Activated naive CD4-positive, alpha-beta T cell (primary cell): ENCODE measurements at regions not wholly inside any gene's neighbourhood (a gene's known extent, or its start where the extent isn't known, plus 50 kb on each side); places are given as distances from the start of the nearest gene placed in this dataset.
"Not testable (repeated sequence)": the region's sequence is repeated elsewhere in the genome, so short reads cannot be mapped to it uniquely, and the experiment has no call there.

ENCODE experiments used
- DNase-seq, 4 experiments: peaks; one replicate each; lab custom pipeline; 2025; lab: John Stamatoyannopoulos, UW

GRCh38 chr13:91032104-91032503, 315.4 kb upstream of the MIR17HG start:
- DNase-seq = no peak

GRCh38 chr13:91036886-91037285, 310.6 kb upstream of the MIR17HG start:
- DNase-seq = no peak

GRCh38 chr13:91042870-91043269, 304.6 kb upstream of the MIR17HG start:
- DNase-seq = no peak

- DNase-seq = no peak
Measured at GRCh38 chr13:91045351-91046034, 302.0 kb upstream of the MIR17HG start.

GRCh38 chr13:91046715-91047327, 300.7 kb upstream of the MIR17HG start:
- DNase-seq = no peak

- no peak for DNase-seq
Measured at GRCh38 chr13:91050970-91051369, 296.5 kb upstream of the MIR17HG start.

- no peak for DNase-seq
Measured at GRCh38 chr13:91052876-91053275, 294.6 kb upstream of the MIR17HG start.

GRCh38 chr13:91053318-91054065, 294.0 kb upstream of the MIR17HG start:
- DNase-seq = no peak

GRCh38 chr13:91054902-91055301, 292.6 kb upstream of the MIR17HG start:
- DNase-seq = no peak

- no peak for DNase-seq
Measured at GRCh38 chr13:91056746-91057145, 290.7 kb upstream of the MIR17HG start.

- not testable (repeated sequence) for DNase-seq
Measured at GRCh38 chr13:91057507-91057906, 290.0 kb upstream of the MIR17HG start.

- no peak for DNase-seq
Measured at GRCh38 chr13:91058066-91058465, 289.4 kb upstream of the MIR17HG start.

- DNase-seq = no peak
Measured at GRCh38 chr13:91058919-91059318, 288.6 kb upstream of the MIR17HG start.

- DNase-seq = no peak
Measured at GRCh38 chr13:91066745-91067144, 280.7 kb upstream of the MIR17HG start.

GRCh38 chr13:91072486-91072885, 275.0 kb upstream of the MIR17HG start:
- no peak for DNase-seq

- no peak for DNase-seq
Measured at GRCh38 chr13:91074091-91074490, 273.4 kb upstream of the MIR17HG start.

- no peak for DNase-seq
Measured at GRCh38 chr13:91076830-91077229, 270.7 kb upstream of the MIR17HG start.

- no peak for DNase-seq
Measured at GRCh38 chr13:91078093-91078679, 269.3 kb upstream of the MIR17HG start.

- DNase-seq = no peak
Measured at GRCh38 chr13:91079176-91079575, 268.3 kb upstream of the MIR17HG start.

GRCh38 chr13:91085127-91085526, 262.4 kb upstream of the MIR17HG start:
- no peak for DNase-seq

- DNase-seq = no peak
Measured at GRCh38 chr13:91086936-91087716, 260.4 kb upstream of the MIR17HG start.

- no peak for DNase-seq
Measured at GRCh38 chr13:91097269-91097668, 250.2 kb upstream of the MIR17HG start.
